ENCODE measurements at regions not wholly inside any gene's neighbourhood (a gene's known extent, or its start where the extent isn't known, plus 50 kb on each side); places are given as distances from the start of the nearest gene placed in this dataset.

DNA sequence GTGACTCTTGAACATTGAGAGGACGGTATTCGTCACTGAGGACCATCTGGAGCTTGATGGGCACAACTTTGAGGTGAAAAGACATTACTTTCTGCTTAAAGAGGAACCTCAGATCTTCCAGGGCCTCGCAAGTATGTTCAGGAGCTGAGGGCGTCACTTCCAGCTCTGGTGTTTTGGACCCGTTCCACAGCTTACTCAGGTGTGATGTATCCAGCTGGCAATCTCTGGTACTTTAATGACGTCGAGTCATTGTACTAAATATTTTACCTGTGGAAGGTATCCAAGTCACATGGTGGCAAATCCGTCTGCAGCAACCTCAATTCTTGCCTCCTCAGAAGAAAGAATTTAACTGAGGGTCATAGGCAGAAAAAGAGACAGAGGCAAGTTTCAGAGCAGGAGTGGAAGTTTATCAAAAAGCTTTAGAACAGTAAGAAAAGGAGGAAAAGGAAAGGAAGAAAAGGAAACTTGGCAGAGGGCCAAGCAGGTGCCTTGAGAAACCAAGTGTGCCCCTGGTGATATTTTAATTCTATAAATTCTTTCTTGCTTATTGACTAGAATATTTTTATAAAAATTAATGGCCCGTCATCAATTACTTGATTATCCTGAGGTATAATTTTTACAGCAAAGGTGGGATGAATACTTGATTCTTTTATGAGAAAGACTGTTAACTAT lies 250.6 kb downstream of the AEBP2 start (continued):
- TF ChIP-seq, protein P1, sequence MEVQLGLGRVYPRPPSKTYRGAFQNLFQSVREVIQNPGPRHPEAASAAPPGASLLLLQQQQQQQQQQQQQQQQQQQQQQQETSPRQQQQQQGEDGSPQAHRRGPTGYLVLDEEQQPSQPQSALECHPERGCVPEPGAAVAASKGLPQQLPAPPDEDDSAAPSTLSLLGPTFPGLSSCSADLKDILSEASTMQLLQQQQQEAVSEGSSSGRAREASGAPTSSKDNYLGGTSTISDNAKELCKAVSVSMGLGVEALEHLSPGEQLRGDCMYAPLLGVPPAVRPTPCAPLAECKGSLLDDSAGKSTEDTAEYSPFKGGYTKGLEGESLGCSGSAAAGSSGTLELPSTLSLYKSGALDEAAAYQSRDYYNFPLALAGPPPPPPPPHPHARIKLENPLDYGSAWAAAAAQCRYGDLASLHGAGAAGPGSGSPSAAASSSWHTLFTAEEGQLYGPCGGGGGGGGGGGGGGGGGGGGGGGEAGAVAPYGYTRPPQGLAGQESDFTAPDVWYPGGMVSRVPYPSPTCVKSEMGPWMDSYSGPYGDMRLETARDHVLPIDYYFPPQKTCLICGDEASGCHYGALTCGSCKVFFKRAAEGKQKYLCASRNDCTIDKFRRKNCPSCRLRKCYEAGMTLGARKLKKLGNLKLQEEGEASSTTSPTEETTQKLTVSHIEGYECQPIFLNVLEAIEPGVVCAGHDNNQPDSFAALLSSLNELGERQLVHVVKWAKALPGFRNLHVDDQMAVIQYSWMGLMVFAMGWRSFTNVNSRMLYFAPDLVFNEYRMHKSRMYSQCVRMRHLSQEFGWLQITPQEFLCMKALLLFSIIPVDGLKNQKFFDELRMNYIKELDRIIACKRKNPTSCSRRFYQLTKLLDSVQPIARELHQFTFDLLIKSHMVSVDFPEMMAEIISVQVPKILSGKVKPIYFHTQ (CRISPR knock-in tag; IDR thresholded peaks at IDR 0.05), result no peak
- TF ChIP-seq, protein P2, sequence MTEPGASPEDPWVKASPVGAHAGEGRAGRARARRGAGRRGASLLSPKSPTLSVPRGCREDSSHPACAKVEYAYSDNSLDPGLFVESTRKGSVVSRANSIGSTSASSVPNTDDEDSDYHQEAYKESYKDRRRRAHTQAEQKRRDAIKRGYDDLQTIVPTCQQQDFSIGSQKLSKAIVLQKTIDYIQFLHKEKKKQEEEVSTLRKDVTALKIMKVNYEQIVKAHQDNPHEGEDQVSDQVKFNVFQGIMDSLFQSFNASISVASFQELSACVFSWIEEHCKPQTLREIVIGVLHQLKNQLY (CRISPR knock-in tag; IDR thresholded peaks at IDR 0.05), result no peak
- TF ChIP-seq ZBTB21 (CRISPR knock-in tag; IDR thresholded peaks at IDR 0.05; ENCODE audit: borderline replicate concordance) (no peak), GRHL2 (CRISPR knock-in tag; IDR thresholded peaks at IDR 0.05; ENCODE audit: insufficient replicate concordance, severe bottlenecking) (no peak), ZNF423 (CRISPR knock-in tag; IDR thresholded peaks at IDR 0.05) (no peak), SOX15 (CRISPR knock-in tag; IDR thresholded peaks at IDR 0.05) (no peak), ZNF396 (CRISPR knock-in tag; IDR thresholded peaks at IDR 0.05; ENCODE audit: borderline replicate concordance) (no peak), OVOL2 (CRISPR knock-in tag; IDR thresholded peaks at IDR 0.05; ENCODE audit: borderline replicate concordance) (no peak), ZNF121 (CRISPR knock-in tag; IDR thresholded peaks at IDR 0.05) (no peak)
- TF ChIP-seq, protein P3, sequence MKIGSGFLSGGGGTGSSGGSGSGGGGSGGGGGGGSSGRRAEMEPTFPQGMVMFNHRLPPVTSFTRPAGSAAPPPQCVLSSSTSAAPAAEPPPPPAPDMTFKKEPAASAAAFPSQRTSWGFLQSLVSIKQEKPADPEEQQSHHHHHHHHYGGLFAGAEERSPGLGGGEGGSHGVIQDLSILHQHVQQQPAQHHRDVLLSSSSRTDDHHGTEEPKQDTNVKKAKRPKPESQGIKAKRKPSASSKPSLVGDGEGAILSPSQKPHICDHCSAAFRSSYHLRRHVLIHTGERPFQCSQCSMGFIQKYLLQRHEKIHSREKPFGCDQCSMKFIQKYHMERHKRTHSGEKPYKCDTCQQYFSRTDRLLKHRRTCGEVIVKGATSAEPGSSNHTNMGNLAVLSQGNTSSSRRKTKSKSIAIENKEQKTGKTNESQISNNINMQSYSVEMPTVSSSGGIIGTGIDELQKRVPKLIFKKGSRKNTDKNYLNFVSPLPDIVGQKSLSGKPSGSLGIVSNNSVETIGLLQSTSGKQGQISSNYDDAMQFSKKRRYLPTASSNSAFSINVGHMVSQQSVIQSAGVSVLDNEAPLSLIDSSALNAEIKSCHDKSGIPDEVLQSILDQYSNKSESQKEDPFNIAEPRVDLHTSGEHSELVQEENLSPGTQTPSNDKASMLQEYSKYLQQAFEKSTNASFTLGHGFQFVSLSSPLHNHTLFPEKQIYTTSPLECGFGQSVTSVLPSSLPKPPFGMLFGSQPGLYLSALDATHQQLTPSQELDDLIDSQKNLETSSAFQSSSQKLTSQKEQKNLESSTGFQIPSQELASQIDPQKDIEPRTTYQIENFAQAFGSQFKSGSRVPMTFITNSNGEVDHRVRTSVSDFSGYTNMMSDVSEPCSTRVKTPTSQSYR (CRISPR knock-in tag; IDR thresholded peaks at IDR 0.05), result no peak

DNA sequence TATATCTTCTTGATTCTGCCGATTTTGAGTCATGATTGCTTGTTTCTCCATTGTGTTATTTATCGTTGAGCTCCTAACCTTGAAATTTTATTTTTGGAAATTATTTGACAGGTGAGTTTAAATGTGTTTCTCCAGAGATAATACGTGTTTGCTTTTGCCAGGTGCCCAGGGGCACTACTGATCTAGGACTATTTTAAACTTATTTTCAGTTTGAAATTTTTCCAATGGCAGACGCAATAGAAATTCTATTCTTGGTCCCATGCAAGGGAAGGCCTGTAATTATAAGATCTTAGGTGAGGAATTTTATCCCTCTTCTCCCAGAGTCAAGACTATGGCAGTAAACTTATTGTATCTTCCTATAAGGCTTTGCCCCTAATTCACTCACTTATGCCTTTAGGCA lies 252.8 kb downstream of the AEBP2 start:
- no peak overlapping the region for H3K27ac Mint-ChIP-seq
- POLR2A ChIA-PET, result interaction anchor here (0.6 kb wide), 1 partner anchor 498 kb away, joined by 5 read pairs; no protein-coding TSS in a partner anchor
- no peak overlapping the region for H3K4me3 Mint-ChIP-seq
- no peaks in the 10 kb centered on the region for H3K27me3 Mint-ChIP-seq (ENCODE audit: low read depth)
- H3K4me1 Mint-ChIP-seq, result no peaks in the 10 kb centered on the region; the same call in 1 of the 2 replicates
- ATAC-seq, result no peak
- no peak for TF ChIP-seq NFYB (CRISPR knock-in tag; conservative IDR thresholded peaks at IDR 0.05; ENCODE audit: low read depth)
- TF ChIP-seq GABPB1 (CRISPR knock-in tag; IDR thresholded peaks at IDR 0.05), result no peak
- no peak for TF ChIP-seq PRRX2 (CRISPR knock-in tag; IDR thresholded peaks at IDR 0.05)
- TF ChIP-seq SMAD3 (CRISPR knock-in tag; IDR thresholded peaks at IDR 0.05; ENCODE audit: borderline replicate concordance), result no peak
- no peak for TF ChIP-seq ZNF423 (CRISPR knock-in tag; IDR thresholded peaks at IDR 0.05)
- CTCF ChIA-PET, result no interaction called here
- H3K9me3 Mint-ChIP-seq, result peaks cover 9% of the 10 kb centered on the region
- DNase-seq (ENCODE audit: low spot score), result no peak
- no peaks in the 10 kb centered on the region for H3K36me3 Mint-ChIP-seq

DNA sequence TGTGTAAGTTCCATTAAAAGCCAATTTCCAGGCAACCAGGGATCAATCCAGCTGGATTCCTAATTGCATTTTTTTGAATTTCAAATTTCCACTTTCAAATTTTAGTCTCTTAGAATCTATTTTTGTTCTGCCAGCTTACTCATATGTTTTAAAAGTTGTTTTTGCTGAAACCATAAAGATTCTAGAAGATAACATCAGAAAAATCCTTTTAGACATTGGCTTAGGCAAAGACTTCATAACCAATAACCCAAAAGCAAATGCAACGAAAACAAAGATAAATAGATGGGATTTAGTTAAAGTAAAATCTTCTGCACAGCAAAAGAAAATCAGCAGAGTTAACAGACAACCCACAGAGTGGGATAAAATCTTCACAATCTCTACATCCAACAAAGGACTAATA lies 253.3 kb downstream of the AEBP2 start:
- Mint-ChIP-seq H3K27ac (no peak overlapping the region), H3K27me3 (ENCODE audit: low read depth) (no peaks in the 10 kb centered on the region), H3K4me3 (no peak overlapping the region), H3K36me3 (no peaks in the 10 kb centered on the region), H3K4me1 (no peaks in the 10 kb centered on the region; the same call in 1 of the 2 replicates), H3K9me3 (peaks cover 9% of the 10 kb centered on the region)
- DNase-seq (ENCODE audit: low spot score), result no peak
- no peak for ATAC-seq
- ChIA-PET CTCF (no interaction called here), POLR2A (no interaction called here)
- TF ChIP-seq, protein P4, sequence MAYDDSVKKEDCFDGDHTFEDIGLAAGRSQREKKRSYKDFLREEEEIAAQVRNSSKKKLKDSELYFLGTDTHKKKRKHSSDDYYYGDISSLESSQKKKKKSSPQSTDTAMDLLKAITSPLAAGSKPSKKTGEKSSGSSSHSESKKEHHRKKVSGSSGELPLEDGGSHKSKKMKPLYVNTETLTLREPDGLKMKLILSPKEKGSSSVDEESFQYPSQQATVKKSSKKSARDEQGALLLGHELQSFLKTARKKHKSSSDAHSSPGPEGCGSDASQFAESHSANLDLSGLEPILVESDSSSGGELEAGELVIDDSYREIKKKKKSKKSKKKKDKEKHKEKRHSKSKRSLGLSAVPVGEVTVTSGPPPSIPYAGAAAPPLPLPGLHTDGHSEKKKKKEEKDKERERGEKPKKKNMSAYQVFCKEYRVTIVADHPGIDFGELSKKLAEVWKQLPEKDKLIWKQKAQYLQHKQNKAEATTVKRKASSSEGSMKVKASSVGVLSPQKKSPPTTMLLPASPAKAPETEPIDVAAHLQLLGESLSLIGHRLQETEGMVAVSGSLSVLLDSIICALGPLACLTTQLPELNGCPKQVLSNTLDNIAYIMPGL (CRISPR knock-in tag; IDR thresholded peaks at IDR 0.05), result no peak
- TF ChIP-seq, protein P5, sequence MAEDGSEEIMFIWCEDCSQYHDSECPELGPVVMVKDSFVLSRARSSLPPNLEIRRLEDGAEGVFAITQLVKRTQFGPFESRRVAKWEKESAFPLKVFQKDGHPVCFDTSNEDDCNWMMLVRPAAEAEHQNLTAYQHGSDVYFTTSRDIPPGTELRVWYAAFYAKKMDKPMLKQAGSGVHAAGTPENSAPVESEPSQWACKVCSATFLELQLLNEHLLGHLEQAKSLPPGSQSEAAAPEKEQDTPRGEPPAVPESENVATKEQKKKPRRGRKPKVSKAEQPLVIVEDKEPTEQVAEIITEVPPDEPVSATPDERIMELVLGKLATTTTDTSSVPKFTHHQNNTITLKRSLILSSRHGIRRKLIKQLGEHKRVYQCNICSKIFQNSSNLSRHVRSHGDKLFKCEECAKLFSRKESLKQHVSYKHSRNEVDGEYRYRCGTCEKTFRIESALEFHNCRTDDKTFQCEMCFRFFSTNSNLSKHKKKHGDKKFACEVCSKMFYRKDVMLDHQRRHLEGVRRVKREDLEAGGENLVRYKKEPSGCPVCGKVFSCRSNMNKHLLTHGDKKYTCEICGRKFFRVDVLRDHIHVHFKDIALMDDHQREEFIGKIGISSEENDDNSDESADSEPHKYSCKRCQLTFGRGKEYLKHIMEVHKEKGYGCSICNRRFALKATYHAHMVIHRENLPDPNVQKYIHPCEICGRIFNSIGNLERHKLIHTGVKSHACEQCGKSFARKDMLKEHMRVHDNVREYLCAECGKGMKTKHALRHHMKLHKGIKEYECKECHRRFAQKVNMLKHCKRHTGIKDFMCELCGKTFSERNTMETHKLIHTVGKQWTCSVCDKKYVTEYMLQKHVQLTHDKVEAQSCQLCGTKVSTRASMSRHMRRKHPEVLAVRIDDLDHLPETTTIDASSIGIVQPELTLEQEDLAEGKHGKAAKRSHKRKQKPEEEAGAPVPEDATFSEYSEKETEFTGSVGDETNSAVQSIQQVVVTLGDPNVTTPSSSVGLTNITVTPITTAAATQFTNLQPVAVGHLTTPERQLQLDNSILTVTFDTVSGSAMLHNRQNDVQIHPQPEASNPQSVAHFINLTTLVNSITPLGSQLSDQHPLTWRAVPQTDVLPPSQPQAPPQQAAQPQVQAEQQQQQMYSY (CRISPR knock-in tag; IDR thresholded peaks at IDR 0.05), result no peak
- no peak for TF ChIP-seq CREB1 (CRISPR knock-in tag; IDR thresholded peaks at IDR 0.05)
- no peak for TF ChIP-seq TP53 (CRISPR knock-in tag; IDR thresholded peaks at IDR 0.05)
- TF ChIP-seq CREM (CRISPR knock-in tag; IDR thresholded peaks at IDR 0.05), result no peak
- TF ChIP-seq ZNF232 (CRISPR knock-in tag; IDR thresholded peaks at IDR 0.05), result no peak
- TF ChIP-seq CBFB (CRISPR knock-in tag; IDR thresholded peaks at IDR 0.05; ENCODE audit: low read depth), result no peak
- TF ChIP-seq FOXK1 (CRISPR knock-in tag; IDR thresholded peaks at IDR 0.05), result no peak
